GM12891 (cell line): ENCODE measurements at regions not wholly inside any gene's neighbourhood (a gene's known extent, or its start where the extent isn't known, plus 50 kb on each side); places are given as distances from the start of the nearest gene placed in this dataset.

Experiments
- POLR2A ChIP-seq: IDR thresholded peaks from 2 replicates; pipeline ENCODE4 v1.6.1; 2011; ENCODE audit warnings: low read depth, low read length, control low read depth
- POLR2AphosphoS5 ChIP-seq: IDR thresholded peaks from 2 replicates; pipeline ENCODE4 v1.6.1; 2011; ENCODE audit warnings: low read depth, low read length, control low read depth

- TF ChIP-seq POLR2A (no peak), POLR2AphosphoS5 (no peak)
Observed at GRCh38 chr3:163809540-163809993, 1268.7 kb downstream of the SI start.
